MM.1S (cell line): ENCODE measurements at regions not wholly inside any gene's neighbourhood (a gene's known extent, or its start where the extent isn't known, plus 50 kb on each side); places are given as distances from the start of the nearest gene placed in this dataset.

Experiments used
- EZH2 ChIP-seq: fragments of 300-600 bp; sonication (generic); optimal IDR thresholded peaks from 2 replicates; pipeline ENCODE3; 2017; ENCODE audit warnings: low read depth, mild to moderate bottlenecking, antibody characterized with exemption, low read length, mixed read lengths
- TF ChIP-seq, protein P1 (sequence below): fragments of 300-600 bp; sonication (generic); IDR thresholded peaks from 2 replicates; pipeline ENCODE4 v1.5.1; 2016; ENCODE audit warnings: antibody characterized with exemption, low read length, mixed read lengths

GRCh38 chr14:38887696-38888095 is 215.3 kb downstream of the SEC23A start:
- TF ChIP-seq, protein P1, sequence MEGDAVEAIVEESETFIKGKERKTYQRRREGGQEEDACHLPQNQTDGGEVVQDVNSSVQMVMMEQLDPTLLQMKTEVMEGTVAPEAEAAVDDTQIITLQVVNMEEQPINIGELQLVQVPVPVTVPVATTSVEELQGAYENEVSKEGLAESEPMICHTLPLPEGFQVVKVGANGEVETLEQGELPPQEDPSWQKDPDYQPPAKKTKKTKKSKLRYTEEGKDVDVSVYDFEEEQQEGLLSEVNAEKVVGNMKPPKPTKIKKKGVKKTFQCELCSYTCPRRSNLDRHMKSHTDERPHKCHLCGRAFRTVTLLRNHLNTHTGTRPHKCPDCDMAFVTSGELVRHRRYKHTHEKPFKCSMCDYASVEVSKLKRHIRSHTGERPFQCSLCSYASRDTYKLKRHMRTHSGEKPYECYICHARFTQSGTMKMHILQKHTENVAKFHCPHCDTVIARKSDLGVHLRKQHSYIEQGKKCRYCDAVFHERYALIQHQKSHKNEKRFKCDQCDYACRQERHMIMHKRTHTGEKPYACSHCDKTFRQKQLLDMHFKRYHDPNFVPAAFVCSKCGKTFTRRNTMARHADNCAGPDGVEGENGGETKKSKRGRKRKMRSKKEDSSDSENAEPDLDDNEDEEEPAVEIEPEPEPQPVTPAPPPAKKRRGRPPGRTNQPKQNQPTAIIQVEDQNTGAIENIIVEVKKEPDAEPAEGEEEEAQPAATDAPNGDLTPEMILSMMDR, result no peak
- TF ChIP-seq EZH2, result no peak
